ENCODE measurements at regions not wholly inside any gene's neighbourhood (a gene's known extent, or its start where the extent isn't known, plus 50 kb on each side); places are given as distances from the start of the nearest gene placed in this dataset.
"Not testable (repeated sequence)": the region's sequence is repeated elsewhere in the genome, so short reads cannot be mapped to it uniquely, and the experiment has no call there.

DNA sequence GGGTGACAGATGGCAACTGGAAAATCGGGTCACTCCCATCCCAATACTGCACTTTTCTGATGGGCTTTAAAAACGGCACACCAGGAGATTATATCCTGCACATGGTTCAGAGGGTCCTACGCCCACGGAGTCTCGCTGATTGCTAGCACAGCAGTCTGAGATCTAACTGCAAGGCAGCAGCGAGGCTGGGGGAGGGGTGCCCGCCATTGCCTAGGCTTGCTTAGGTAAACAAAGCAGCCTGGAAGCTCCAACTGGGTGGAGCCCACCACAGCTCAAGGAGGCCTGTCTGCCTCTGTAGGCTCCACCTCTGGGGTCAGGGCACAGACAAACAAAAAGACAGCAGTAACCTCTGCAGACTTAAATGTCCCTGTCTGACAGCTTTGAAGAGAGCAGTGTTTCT, 158.7 kb upstream of the MOCS2 start:
- DNase-seq (ENCODE audit: low spot score) = not testable (repeated sequence)

DNA sequence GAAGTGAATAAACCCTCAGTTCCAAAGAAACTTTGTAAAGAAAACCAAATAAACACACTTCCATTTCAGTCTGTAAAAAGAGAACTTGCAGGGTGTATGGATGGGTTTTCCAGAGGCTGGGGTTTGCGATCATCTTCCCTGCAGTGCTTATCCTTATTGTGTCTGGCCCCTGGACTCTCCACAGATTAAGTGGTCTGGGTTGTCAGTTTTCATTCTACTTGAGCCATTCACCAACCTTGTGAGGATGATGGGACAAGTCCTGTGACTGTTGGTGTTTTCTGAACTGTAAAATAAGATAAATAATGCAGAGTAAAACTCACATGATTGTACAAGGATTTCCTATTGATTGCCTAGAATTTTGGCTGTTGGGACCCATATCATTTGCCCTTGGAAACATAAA, 166.1 kb upstream of the MOCS2 start:
- no peak for DNase-seq (ENCODE audit: low spot score)

DNA sequence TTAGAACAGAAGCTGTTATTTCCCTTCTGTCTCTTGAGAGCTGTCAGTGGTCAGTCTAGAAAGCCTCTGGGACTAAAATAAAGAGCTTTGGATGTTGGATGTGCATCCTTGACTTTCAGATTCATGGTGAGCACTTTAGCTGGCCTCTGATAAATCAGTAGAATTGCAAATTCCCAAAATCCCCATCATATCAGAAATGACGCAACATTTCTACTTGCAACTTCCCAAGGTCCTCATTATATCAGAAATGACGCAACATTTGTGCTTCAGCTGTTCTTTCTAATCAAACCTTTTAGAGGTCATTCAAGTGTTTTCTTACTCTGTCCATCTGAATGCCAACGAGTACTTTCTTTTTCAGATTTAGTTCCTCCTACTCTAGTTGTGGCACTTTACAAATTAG, 167.3 kb upstream of the MOCS2 start:
- no peak for DNase-seq (ENCODE audit: low spot score)

DNA sequence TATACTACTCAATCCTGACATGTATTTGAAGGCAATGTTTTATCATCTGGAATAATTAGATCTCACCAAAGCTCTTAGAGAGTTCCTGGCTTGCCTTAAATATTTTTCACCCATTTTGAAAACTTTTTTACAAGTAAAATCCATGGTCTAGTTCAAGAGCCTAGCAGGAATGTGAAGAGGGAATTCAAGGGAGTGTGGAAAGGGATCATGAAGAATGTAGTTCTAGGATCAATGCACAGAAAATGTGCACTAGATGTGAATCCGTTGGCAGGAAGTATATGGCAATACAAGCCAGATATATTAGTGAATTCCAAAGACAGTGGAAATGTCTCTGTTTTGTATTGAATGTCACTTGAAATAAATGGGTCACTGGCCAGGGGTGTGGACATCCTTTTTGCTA, 167.9 kb upstream of the MOCS2 start:
- DNase-seq (ENCODE audit: low spot score) = no peak

DNA sequence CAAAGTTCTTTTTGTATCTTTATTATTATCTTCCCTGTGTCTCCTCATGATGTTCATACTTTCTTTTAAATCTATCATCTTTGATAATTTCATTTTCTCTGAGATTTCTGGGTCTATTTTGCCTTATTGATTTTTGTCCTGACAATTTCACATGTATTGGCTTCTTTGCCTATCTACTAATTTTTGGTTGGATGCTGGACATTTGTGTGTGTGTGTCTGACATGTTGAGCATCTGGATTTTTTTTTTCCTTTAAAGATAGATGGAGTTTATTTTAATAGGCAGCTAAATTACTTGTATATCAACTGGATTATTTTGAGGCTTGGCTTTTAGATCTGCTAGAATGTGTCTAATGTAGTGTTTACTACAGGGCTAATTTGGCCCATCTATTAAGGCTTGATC, 178.0 kb upstream of the MOCS2 start:
- no peak for DNase-seq (ENCODE audit: low spot score)

DNA sequence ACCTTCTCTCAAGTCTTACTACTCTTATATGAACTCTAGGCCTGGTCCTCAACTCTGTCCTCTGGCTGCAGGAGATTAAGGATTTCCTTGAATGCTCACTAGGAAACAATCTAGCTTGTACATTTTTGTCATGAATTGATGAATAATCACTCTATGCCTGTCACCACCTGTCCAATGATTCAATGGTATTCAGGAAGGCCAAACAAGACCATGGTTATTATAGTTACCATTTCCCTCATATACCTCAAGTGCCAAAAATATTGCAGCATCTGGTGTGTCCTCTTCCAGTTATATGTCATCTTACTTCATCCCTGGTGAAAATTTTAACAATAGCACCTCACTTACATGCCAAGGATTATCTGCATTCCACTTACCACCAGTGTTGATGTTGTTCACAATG, 179.0 kb upstream of the MOCS2 start:
- DNase-seq (ENCODE audit: low spot score) = no peak

DNA sequence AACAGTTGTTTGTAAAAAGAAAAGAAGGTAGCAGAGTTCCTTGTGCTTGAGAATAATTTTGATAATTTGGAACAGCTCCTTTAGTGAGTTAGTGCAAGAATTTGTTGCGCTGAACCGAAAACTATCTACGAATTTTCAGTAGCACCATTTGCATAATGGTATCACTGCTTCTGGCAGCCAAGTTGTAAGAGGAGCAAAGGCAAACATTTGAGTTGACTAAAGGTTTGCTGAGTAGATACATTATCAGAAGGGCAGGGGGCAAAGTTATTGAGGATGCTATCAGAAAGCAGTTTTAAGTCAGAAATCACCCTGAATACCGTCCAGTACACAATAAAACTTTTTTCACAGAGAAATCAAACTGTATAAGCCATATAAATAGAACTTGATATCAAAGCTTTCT, 181.5 kb upstream of the MOCS2 start:
- no peak for DNase-seq (ENCODE audit: low spot score)

DNA sequence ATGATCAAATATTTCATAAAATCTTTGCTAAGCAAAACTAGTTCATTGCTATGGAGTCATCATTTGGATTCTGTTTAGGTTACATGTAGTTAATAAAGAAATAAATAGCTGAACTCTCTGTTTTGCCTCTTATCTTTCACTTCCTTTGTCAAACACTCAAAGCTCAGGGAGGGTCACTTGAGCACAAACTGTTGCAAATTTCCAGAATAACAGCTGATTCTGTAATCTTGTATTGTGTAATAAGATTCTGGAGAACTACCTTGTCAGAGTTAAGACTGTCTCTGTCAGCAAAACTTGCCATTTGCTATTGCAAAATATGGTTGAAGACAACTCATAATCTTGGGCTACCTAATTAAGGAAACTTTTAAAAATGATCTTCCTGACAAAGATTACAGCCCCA, 182.0 kb upstream of the MOCS2 start:
- no peak for DNase-seq (ENCODE audit: low spot score)

DNA sequence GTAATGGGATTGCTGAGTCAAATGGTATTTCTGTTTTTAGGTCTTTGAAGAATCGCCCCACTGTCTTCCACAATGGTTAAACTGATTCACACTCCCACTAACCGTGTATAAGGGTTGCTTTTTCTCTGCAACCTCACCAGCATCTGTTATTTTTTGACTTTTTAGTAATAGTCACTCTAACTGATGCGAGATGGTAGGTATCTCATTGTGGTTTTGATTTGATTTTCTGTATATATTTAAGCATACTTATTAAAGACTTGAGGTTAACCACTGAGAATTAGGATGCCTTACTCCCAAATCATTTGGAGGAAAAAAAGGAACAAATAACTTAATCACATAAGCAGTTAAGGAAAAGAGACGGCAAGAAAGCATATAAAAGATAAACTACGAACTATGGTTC, 181.6 kb upstream of the FST start:
- no peak for DNase-seq (ENCODE audit: low spot score)

DNA sequence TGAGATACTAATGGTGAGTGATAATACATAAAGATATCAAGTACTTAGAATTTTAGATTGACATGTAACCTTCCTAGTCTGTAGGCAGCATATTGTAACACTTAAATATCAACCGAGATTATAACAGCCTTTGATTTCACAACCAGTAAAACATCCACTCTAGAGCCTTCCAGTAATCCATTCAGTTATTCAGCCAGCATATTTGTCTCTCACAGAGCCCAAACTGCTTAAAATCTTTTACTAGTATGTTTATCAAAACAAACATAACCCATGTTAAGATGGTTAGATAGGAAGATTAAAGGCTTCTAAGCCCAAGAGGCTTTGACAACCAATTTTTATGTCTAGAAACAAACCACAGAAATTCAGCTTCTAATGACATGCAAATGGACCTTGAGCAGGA, 177.9 kb upstream of the FST start:
- no peak for DNase-seq (ENCODE audit: low spot score)

DNA sequence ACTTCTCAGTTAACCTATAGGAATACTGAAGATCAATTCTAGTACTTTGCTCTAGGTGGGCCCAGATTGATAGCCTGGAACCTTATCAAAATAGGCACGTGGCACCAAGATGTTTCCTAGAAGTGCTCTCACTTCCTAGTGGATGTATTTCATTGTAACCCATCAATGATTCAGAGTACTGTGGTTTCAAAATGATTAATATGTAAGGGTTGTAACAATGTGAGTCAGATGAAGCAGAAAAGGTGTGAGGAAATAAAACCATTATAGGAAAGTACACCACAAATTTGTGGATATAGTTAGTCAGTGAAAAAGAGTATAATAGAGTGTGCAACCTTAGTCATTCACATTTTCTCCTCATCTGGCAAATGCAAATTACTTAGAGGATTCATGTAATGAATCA, 177.3 kb upstream of the FST start:
- no peak for DNase-seq (ENCODE audit: low spot score)

DNA sequence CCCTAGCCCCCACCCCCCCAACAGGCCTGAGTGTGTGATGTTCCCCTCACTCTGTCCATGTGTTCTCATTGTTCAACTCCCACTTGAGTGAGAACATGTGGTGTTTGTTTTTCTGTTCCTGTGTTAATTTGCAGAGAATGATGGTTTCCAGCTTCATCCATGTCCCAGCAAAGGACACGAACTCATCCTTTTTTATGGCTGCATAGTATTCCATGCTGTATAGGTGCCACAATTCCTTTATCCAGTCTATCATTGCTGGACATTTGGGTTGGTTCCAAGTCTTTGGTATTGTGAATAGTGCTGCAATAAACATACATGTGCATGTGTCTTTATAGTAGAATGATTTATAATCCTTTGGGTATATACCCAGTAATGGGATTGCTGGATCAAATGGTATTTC, 175.1 kb upstream of the FST start:
- not testable (repeated sequence) for DNase-seq (ENCODE audit: low spot score)

DNA sequence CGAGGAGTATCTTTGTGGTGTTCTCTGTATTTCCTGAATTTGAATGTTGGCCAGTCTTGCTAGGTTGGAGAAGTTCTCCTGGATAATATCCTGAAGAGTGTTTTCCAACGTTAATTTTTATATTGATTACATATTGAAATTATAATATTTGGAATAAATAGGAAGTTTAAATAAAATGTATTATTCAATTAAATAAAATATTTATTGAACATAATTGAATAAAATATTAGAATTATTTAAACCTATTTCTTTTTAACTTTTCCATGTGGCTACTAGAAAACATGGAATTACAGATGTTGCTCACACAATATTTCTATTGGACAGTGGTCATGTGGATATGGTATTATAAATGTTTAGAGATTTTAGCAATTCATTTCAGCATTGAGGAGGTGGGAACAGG, 170.8 kb upstream of the FST start:
- no peak for DNase-seq (ENCODE audit: low spot score)

DNA sequence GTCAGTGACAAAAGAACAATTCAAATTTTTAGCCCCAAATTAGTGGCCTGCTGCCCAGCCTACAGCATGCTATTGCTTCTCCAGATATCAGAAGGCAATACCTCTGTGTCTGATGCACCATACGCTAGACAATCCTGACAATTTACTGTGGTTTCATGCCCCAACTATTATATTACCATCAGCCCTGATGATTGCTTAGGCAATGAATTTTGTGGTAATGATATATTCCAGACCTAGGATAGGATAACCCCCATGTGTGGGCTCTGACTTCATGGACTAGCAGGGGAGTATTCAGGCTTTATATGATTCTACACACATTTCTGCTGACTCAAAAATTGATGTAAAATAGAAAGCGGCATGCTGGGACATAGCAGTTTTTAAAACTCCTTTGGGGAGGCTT, 168.7 kb upstream of the FST start:
- DNase-seq (ENCODE audit: low spot score) = no peak

DNA sequence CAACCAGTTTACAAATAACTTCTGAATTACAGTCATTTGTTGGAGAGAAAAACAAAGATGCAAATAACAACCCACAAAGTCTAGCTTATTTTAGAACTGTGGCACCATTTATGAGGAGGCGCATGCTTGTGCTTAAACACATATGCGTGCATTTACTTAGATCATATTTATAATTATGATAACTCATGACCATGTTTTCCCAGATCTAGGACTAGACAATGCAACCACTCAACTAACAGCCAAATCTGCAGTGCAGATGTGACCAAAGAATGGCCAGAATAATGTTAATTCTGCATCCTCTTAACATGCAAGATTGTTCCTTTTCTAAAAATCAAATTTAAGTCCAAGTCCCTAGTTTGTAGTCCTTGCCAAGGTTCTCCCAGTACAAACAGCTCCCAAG, 167.3 kb upstream of the FST start:
- DNase-seq (ENCODE audit: low spot score) = no peak

DNA sequence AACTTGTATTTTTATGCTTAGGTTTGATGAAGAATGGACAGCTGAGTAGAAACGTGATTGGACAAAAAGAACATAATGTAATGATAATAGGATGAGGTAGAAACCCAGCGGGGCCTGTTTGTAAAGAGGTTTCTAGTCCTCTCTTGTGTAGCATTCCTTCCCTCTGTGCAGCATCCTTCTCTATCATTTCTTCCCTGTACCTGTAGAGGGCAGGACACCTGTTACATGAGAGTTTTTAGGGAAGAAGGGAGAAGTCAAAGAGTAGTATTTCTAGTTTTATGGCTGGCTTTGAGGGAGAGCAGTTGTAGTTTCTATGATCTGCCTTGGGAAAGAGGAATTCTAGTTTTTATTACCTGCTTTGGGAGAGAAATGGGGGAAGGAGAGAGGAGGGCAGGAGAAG, 162.1 kb upstream of the FST start:
- DNase-seq (ENCODE audit: low spot score) = no peak

DNA sequence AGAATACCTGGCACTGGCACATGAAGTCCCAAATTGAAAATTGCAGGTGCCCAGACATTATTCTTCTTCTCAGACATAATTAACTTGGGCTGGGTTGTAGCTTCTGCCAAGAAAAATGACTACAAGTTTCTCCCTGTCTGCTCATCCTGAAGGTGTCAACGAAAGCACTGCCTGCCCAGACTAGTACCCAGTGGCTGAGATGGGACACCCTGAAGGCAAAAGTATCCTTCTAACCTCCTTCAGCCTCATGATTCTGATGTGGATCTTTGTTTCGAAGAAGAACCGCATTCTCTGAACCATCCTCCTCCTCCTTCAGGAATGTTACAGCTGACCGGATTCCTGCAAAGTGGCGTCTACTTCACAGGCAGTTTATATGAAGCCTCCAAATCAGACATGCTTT, 161.1 kb upstream of the FST start:
- no peak for DNase-seq (ENCODE audit: low spot score)

DNA sequence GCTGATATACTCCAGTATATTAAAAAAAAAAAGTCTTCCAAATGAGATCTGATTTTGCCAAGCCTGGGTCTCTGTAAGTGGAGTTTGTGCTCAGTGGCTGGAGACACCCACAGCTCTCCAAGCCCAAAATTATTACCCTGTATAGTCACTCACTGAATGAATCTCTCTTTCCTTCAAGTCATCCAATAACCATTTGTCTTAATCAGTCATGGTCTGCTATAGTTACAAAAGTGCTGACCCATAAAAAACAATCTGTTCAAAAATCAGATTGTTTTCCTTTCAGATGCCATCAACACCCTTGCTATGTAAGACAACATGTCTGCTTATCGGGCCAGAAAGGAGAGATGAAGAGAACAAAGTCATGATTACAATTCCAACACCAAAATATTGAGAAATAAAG, 159.4 kb upstream of the FST start:
- DNase-seq (ENCODE audit: low spot score) = no peak

DNA sequence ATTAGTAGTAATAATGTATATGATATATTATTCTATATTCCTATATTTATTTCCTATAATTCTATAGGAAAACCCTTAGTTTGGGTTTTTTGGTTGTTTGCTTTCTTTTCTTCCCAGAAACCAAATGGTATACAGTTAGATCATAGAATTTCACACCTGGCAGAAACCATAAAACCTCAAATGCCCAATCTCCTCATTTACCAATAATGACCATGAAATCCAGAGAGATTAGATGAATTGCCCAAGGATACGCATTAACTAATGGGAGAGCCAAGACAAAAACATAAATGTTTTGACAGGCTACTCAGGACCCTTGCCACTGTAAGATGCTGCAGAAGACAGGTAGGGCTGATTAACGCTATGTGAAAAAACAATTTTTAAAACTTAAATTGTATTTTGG, 158.7 kb upstream of the FST start:
- no peak for DNase-seq (ENCODE audit: low spot score)

DNA sequence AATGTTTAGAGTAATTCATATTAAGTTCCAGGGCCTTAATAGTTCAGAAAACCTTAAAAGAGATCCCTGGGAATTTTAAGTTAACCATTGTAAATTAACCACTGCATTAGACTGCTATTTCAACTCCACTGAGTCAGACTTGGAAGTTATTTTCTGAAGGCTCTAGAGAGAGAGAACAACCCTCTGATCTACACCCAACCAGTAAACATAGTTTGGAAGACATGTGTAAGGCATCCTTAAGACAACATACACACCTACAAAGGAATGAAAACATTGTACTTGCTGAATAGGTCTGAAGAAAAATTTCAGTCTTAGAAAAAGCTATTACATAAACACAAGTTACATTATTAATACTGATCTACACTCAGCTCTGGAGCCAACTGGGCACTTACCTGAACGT, 158.2 kb upstream of the FST start:
- DNase-seq (ENCODE audit: low spot score) = no peak

DNA sequence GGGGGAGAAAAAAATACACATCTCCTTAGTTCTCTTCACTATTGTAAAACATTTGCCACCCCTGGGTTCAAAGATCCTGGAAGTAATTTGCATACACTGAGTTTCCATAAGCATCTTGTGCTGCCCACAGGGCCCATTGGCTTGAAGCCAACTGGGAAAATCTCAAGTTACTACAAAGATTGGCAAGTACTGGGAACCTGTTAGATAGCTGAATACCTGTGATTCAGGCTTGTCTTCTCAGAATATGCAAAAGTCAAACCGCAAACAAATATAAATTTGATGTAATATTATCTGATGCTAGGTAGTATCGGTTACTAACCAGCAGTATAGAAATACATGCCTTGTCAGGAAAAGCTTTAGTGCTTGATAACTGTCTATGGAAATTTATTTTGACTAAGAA, 156.9 kb upstream of the FST start:
- DNase-seq (ENCODE audit: low spot score) = no peak

DNA sequence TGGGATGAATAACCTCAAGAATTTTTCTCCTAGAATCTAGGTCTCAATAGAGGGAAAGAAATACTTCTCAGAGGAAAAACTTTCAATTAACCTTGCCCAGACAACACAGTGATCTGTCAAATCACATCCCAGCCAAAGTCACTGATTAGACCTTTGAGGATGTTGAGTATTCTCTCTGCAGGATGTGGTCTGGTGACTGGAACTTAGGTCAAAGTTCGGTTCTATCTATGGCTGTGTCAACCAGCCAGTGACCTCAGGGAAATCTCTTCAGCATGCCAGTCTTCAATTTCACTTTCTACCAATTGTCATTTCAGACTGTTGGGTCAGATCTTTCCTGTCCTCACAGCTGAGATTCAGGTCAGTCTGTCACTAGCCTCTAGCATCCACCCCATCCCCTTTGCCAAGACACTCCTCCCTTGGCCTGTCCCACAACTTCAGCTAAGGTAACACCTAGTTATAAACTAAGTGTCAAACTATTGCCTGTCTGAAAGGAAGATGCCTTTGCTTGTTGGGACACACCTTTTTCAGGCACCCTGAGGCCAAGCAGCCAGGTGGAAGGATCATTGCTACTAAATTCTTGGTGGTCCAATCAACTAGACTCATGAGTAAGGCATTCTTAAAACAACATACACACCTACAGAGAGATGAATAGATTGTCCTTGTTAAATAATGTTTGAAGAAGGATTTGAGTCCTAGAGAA, 156.3 kb upstream of the FST start:
- DNase-seq (ENCODE audit: low spot score) = no peak

DNA sequence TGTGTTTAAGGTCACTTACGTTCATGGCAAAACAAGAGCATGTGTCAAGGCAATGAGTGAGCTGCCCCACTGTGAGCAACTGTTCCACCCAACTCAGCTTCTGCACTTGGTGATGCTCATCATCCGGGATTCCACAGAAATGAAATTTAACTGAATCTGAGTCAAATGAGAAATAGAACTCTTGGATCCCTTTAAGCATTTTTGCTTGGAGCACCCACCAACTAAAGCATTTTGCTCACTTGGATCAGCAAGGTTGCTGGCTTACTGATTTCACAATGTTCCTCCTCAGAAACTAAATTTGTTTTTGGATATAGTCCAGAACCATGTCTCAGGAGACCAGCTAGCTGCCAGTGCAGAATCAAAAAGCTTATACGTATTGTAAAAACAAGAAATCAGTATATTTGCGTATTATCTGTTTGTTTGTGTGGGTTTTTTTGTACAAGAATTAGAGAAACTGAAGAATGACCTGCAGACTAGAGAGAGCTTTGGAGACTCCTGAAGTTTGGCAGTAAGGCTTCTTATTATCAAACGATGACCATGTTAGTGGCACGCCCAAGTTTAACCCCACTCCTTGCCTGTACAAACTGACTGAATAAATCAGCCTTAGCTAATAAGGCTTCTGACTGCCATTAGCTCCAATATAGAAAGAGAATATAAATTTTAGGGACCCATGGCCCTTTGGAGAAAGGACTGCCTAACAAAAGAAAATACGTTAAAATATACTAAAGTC, 153.8 kb upstream of the FST start:
- DNase-seq (ENCODE audit: low spot score) = no peak

DNA sequence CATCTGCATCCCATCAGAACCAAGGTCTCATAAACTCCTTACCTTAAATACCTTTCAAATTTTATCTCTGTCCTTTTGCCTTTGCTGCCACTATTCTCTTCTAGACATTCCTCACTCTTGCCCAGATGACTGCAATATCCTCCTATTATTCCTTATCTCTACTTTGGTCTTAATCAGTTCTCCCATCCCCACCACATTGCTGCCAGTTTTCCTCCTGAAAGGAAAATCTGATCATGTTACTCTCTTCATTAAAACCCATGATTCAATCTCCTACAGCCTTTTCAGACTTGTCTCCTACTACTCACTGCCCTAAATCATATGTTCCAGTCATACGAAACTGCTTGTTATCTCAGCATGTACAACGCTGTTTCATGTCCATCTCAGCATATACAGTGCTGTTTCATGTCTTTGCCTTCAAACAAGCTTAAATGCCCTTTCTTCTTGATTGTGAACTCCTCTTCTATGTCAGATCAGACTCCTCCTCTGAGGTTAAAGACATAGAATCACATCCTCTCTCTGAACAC, 152.6 kb upstream of the FST start:
- no peak for DNase-seq (ENCODE audit: low spot score)

Data from HuH-7 (cell line).